HEK293 (cell line): ENCODE measurements at regions not wholly inside any gene's neighbourhood (a gene's known extent, or its start where the extent isn't known, plus 50 kb on each side); places are given as distances from the start of the nearest gene placed in this dataset.

Experiments used
- RBAK ChIP-seq: fragments of 450-650 bp; formaldehyde crosslinking; IDR thresholded peaks from 2 replicates; pipeline ENCODE4 v1.5.1; 2016; ENCODE audit warnings: missing biosample characterization, missing genetic modification characterization
- REPIN1 ChIP-seq: fragments of 450-650 bp; formaldehyde crosslinking; IDR thresholded peaks from 2 replicates; pipeline ENCODE4 v1.5.1; 2017; ENCODE audit warnings: missing biosample characterization, missing genetic modification characterization, low read depth
- REST ChIP-seq: fragments of 450-650 bp; formaldehyde crosslinking; IDR thresholded peaks from 2 replicates; pipeline ENCODE4 v1.5.1; 2016; ENCODE audit warnings: missing biosample characterization, missing genetic modification characterization
- SCRT2 ChIP-seq: fragments of 450-650 bp; formaldehyde crosslinking; IDR thresholded peaks from 2 replicates; pipeline ENCODE4 v1.5.1; 2016; ENCODE audit warnings: missing biosample characterization, missing genetic modification characterization
- ZNF16 ChIP-seq: fragments of 450-650 bp; formaldehyde crosslinking; IDR thresholded peaks from 2 replicates; pipeline ENCODE4 v1.5.1; 2016; ENCODE audit warnings: low read depth, missing biosample characterization, missing genetic modification characterization
- ZNF274 ChIP-seq, 2 experiments: fragments of 200-500 bp in 1 of 2; fragments of 450-650 bp in 1 of 2; sonication (Bioruptor generic) in 1 of 2; formaldehyde crosslinking in 1 of 2; IDR thresholded peaks; 2 replicates each; pipeline versions ENCODE4 v1.5.1 to v1.6.1; 2014 to 2016; ENCODE audit warnings: borderline replicate concordance in 1 of 2, inconsistent platforms in 1 of 2, low read length in 1 of 2, missing biosample characterization in 1 of 2, missing genetic modification characterization in 1 of 2
- ZNF302 ChIP-seq: fragments of 450-650 bp; formaldehyde crosslinking; IDR thresholded peaks from 2 replicates; pipeline ENCODE4 v1.5.1; 2016; ENCODE audit warnings: missing biosample characterization, missing genetic modification characterization, low read depth
- ZNF549 ChIP-seq: fragments of 450-650 bp; IDR thresholded peaks from 2 replicates; pipeline ENCODE4 v1.5.1; 2018; ENCODE audit warnings: missing biosample characterization, missing genetic modification characterization, mild to moderate bottlenecking, inconsistent platforms, moderate library complexity
- ZNF596 ChIP-seq: fragments of 450-650 bp; IDR thresholded peaks from 2 replicates; pipeline ENCODE4 v1.5.0; 2018; ENCODE audit warnings: missing biosample characterization, mild to moderate bottlenecking, missing genetic modification characterization, moderate library complexity
- ZNF639 ChIP-seq: fragments of 450-650 bp; formaldehyde crosslinking; IDR thresholded peaks from 2 replicates; pipeline ENCODE4 v1.5.1; 2016; ENCODE audit warnings: missing biosample characterization, missing genetic modification characterization
- ZSCAN23 ChIP-seq: fragments of 450-650 bp; formaldehyde crosslinking; IDR thresholded peaks from 2 replicates; pipeline ENCODE4 v1.5.1; 2016; ENCODE audit warnings: missing biosample characterization, missing genetic modification characterization
- ZSCAN30 ChIP-seq: fragments of 450-650 bp; IDR thresholded peaks from 2 replicates; pipeline ENCODE4 v1.5.1; 2018; ENCODE audit warnings: missing biosample characterization, mild to moderate bottlenecking, missing genetic modification characterization, moderate library complexity
- TF ChIP-seq, protein P1 (sequence below): fragments of 450-650 bp; formaldehyde crosslinking; IDR thresholded peaks from 2 replicates; pipeline ENCODE4 v1.5.1; 2016; ENCODE audit warnings: missing biosample characterization, missing genetic modification characterization
- TF ChIP-seq, protein P2 (sequence below): fragments of 450-650 bp; formaldehyde crosslinking; IDR thresholded peaks from 2 replicates; pipeline ENCODE4 v1.5.1; 2016; ENCODE audit warnings: missing biosample characterization, missing genetic modification characterization

GRCh38 chr11:119481021-119481666 is 58.2 kb upstream of the THY1 start:
- TF ChIP-seq ZSCAN30 (tag by site-specific recombination) (no peak; the same call in 1 of the 2 replicates), ZNF549 (tag by site-specific recombination) (no peak), ZSCAN23 (tag by site-specific recombination) (no peak), ZNF274 (IDR thresholded peaks at IDR 0.05; ENCODE audit: low read length) (no peak), ZNF274 (tag by site-specific recombination; IDR thresholded peaks at IDR 0.05; ENCODE audit: borderline replicate concordance) (no peak), ZNF302 (no peak), ZNF639 (tag by site-specific recombination) (no peak; the same call in 1 of the 2 replicates), REPIN1 (tag by site-specific recombination) (no peak), ZNF16 (tag by site-specific recombination) (no peak), REST (tag by site-specific recombination) (no peak), RBAK (tag by site-specific recombination) (no peak), ZNF596 (tag by site-specific recombination) (no peak), SCRT2 (tag by site-specific recombination) (no peak)
- TF ChIP-seq, protein P1, sequence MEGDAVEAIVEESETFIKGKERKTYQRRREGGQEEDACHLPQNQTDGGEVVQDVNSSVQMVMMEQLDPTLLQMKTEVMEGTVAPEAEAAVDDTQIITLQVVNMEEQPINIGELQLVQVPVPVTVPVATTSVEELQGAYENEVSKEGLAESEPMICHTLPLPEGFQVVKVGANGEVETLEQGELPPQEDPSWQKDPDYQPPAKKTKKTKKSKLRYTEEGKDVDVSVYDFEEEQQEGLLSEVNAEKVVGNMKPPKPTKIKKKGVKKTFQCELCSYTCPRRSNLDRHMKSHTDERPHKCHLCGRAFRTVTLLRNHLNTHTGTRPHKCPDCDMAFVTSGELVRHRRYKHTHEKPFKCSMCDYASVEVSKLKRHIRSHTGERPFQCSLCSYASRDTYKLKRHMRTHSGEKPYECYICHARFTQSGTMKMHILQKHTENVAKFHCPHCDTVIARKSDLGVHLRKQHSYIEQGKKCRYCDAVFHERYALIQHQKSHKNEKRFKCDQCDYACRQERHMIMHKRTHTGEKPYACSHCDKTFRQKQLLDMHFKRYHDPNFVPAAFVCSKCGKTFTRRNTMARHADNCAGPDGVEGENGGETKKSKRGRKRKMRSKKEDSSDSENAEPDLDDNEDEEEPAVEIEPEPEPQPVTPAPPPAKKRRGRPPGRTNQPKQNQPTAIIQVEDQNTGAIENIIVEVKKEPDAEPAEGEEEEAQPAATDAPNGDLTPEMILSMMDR = peak; percentile 82
- TF ChIP-seq, protein P2, sequence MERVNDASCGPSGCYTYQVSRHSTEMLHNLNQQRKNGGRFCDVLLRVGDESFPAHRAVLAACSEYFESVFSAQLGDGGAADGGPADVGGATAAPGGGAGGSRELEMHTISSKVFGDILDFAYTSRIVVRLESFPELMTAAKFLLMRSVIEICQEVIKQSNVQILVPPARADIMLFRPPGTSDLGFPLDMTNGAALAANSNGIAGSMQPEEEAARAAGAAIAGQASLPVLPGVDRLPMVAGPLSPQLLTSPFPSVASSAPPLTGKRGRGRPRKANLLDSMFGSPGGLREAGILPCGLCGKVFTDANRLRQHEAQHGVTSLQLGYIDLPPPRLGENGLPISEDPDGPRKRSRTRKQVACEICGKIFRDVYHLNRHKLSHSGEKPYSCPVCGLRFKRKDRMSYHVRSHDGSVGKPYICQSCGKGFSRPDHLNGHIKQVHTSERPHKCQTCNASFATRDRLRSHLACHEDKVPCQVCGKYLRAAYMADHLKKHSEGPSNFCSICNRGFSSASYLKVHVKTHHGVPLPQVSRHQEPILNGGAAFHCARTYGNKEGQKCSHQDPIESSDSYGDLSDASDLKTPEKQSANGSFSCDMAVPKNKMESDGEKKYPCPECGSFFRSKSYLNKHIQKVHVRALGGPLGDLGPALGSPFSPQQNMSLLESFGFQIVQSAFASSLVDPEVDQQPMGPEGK = no peak
